ENCODE measurements at regions not wholly inside any gene's neighbourhood (a gene's known extent, or its start where the extent isn't known, plus 50 kb on each side); places are given as distances from the start of the nearest gene placed in this dataset.

GRCh38 chr4:153093396-153093795 lies 110.8 kb upstream of the TRIM2 start:
- Histone ChIP-seq H3K27ac (ENCODE audit: low read length) (no peak overlapping the region), H3K4me3 (ENCODE audit: low read depth in 2 of 2, low read length in 2 of 2) (no peak overlapping the region), H3K9me3 (ENCODE audit: control insufficient read depth, insufficient read depth, low read depth, low read length) (no peaks in the 10 kb centered on the region), H3K4me1 (ENCODE audit: control insufficient read depth, insufficient read depth, low read length) (no peaks in the 10 kb centered on the region), H3K27me3 (ENCODE audit: control insufficient read depth, insufficient read depth, low read length) (no peaks in the 10 kb centered on the region), H3K36me3 (ENCODE audit: control insufficient read depth, insufficient read depth, low read length) (no peaks in the 10 kb centered on the region)
- DNase-seq (ENCODE audit: low read depth, low spot score) (no peak), ATAC-seq (no peak)
- in situ Hi-C loops (cut with HindIII; ENCODE audit: low pct_unique_long_range_greater_than_20kb, low sequenced_read_pairs) (no loop called here), intact Hi-C loops (cut with micrococcal nuclease; ENCODE audit: unreplicated experiment) (no loop called here)
- CTCF ChIA-PET = no interaction called here
- TF ChIP-seq POLR2AphosphoS5 (IDR thresholded peaks at IDR 0.05; ENCODE audit: low read depth, low read length) (no peak), CTCF (IDR thresholded peaks at IDR 0.05) (no peak), SIN3A (IDR thresholded peaks at IDR 0.05; ENCODE audit: borderline replicate concordance, insufficient read depth, low read depth, low read length) (no peak), TCF7L2 (IDR thresholded peaks at IDR 0.05; ENCODE audit: low read depth, low read length) (no peak), REST (IDR thresholded peaks at IDR 0.05; ENCODE audit: insufficient read depth in 1 of 2, low read depth in 2 of 2, low read length in 1 of 2) (no peak)
- POLR2A ChIA-PET = no interaction called here
- BruUV-seq (replicated peaks) = no TSS peak

GRCh38 chr4:153093802-153094201 lies 110.4 kb upstream of the TRIM2 start:
- in situ Hi-C loops (cut with HindIII; ENCODE audit: low pct_unique_long_range_greater_than_20kb, low sequenced_read_pairs) (no loop called here), intact Hi-C loops (cut with micrococcal nuclease; ENCODE audit: unreplicated experiment) (no loop called here)
- Histone ChIP-seq H3K27me3 (ENCODE audit: control insufficient read depth, insufficient read depth, low read length) (no peaks in the 10 kb centered on the region), H3K27ac (ENCODE audit: low read length) (no peak overlapping the region), H3K36me3 (ENCODE audit: control insufficient read depth, insufficient read depth, low read length) (no peaks in the 10 kb centered on the region), H3K4me3 (ENCODE audit: low read depth in 2 of 2, low read length in 2 of 2) (no peak overlapping the region), H3K9me3 (ENCODE audit: control insufficient read depth, insufficient read depth, low read depth, low read length) (no peaks in the 10 kb centered on the region), H3K4me1 (ENCODE audit: control insufficient read depth, insufficient read depth, low read length) (no peaks in the 10 kb centered on the region)
- no peak for TF ChIP-seq POLR2AphosphoS5 (IDR thresholded peaks at IDR 0.05; ENCODE audit: low read depth, low read length)
- no peak for TF ChIP-seq CTCF (IDR thresholded peaks at IDR 0.05)
- ATAC-seq (no peak), DNase-seq (ENCODE audit: low read depth, low spot score) (no peak)
- no TSS peak for BruUV-seq (replicated peaks)
- ChIA-PET POLR2A (no interaction called here), CTCF (no interaction called here)

GRCh38 chr4:153094435-153094834 lies 109.8 kb upstream of the TRIM2 start:
- intact Hi-C loops (cut with micrococcal nuclease; ENCODE audit: unreplicated experiment) = no loop called here
- Histone ChIP-seq H3K4me1 (ENCODE audit: control insufficient read depth, insufficient read depth, low read length) (no peaks in the 10 kb centered on the region), H3K9me3 (ENCODE audit: control insufficient read depth, insufficient read depth, low read depth, low read length) (no peaks in the 10 kb centered on the region), H3K27ac (ENCODE audit: low read length) (no peak overlapping the region), H3K36me3 (ENCODE audit: control insufficient read depth, insufficient read depth, low read length) (no peaks in the 10 kb centered on the region), H3K4me3 (ENCODE audit: low read depth in 2 of 2, low read length in 2 of 2) (no peak overlapping the region), H3K27me3 (ENCODE audit: control insufficient read depth, insufficient read depth, low read length) (no peaks in the 10 kb centered on the region)
- no peak for ATAC-seq
- ChIA-PET POLR2A (no interaction called here), CTCF (no interaction called here)
- DNase-seq (ENCODE audit: low read depth, low spot score) = no peak
- TF ChIP-seq SIN3A (IDR thresholded peaks at IDR 0.05; ENCODE audit: borderline replicate concordance, insufficient read depth, low read depth, low read length) (no peak), TCF7L2 (IDR thresholded peaks at IDR 0.05; ENCODE audit: low read depth, low read length) (no peak)
- in situ Hi-C loops (cut with HindIII; ENCODE audit: low pct_unique_long_range_greater_than_20kb, low sequenced_read_pairs) = no loop called here
- no TSS peak for BruUV-seq (replicated peaks)

All from Panc1 (cell line).